WERI-Rb-1 (cell line): ENCODE measurements at regions not wholly inside any gene's neighbourhood (a gene's known extent, or its start where the extent isn't known, plus 50 kb on each side); places are given as distances from the start of the nearest gene placed in this dataset.

Experiments used
- DNase-seq: peaks from one replicate; pipeline ENCODE4 v3.0.0-alpha.2; 2020
- H3K27ac ChIP-seq: fragments of 250-450 bp; sonication (Bioruptor Pico); 2 replicates; pipeline ENCODE4 v1.5.1; 2020; ENCODE audit warnings: mild to moderate bottlenecking, moderate library complexity
- H3K27me3 ChIP-seq: fragments of 250-450 bp; sonication (Bioruptor Pico); 2 replicates; pipeline ENCODE4 v1.5.1; 2021; ENCODE audit warnings: mild to moderate bottlenecking, low read depth, moderate library complexity; ENCODE audit not compliant: insufficient read depth, severe bottlenecking
- H3K36me3 ChIP-seq: fragments of 250-450 bp; sonication (Bioruptor Pico); 2 replicates; pipeline ENCODE4 v1.5.1; 2020; ENCODE audit warnings: mild to moderate bottlenecking, moderate library complexity
- H3K4me3 ChIP-seq: 2 replicates; pipeline ENCODE4 v1.5.1; 2011; ENCODE audit warnings: low read depth, mild to moderate bottlenecking, control low read depth, low read length
- H3K9me3 ChIP-seq: fragments of 250-450 bp; sonication (Bioruptor Pico); 2 replicates; pipeline ENCODE4 v1.5.1; 2021; ENCODE audit warnings: mild to moderate bottlenecking, moderate library complexity; ENCODE audit not compliant: severe bottlenecking
- TF ChIP-seq, protein P1 (sequence below): IDR thresholded peaks from 2 replicates; pipeline ENCODE4 v1.5.1; 2011; ENCODE audit warnings: low read depth, mild to moderate bottlenecking, control low read depth, inconsistent platforms, low read length

DNA sequence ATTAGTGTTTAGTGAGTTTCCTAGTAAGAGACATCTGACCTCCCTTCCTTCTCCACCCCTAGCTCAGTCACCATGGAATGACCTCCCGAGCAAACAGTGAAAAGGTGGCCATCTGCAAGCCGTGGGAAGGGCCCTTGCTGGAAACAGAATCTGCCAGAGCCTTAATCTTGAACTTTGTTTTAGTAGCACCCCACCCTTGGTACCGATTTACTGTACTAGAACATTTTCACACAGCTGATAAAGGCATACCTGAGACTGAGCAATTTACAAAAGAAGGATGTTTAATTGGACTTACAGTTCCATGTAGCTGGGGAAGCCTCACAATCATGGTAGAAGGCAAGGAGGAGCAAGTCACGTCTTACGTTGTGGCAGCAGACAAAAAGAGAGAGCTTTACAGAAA lies 655.8 kb downstream of the TSN start:
- Histone ChIP-seq H3K27ac (no peak overlapping the region), H3K36me3 (no peaks in the 10 kb centered on the region), H3K4me3 (no peak overlapping the region), H3K9me3 (no peaks in the 10 kb centered on the region), H3K27me3 (no peaks in the 10 kb centered on the region)
- DNase-seq, result no peak
- TF ChIP-seq, protein P1, sequence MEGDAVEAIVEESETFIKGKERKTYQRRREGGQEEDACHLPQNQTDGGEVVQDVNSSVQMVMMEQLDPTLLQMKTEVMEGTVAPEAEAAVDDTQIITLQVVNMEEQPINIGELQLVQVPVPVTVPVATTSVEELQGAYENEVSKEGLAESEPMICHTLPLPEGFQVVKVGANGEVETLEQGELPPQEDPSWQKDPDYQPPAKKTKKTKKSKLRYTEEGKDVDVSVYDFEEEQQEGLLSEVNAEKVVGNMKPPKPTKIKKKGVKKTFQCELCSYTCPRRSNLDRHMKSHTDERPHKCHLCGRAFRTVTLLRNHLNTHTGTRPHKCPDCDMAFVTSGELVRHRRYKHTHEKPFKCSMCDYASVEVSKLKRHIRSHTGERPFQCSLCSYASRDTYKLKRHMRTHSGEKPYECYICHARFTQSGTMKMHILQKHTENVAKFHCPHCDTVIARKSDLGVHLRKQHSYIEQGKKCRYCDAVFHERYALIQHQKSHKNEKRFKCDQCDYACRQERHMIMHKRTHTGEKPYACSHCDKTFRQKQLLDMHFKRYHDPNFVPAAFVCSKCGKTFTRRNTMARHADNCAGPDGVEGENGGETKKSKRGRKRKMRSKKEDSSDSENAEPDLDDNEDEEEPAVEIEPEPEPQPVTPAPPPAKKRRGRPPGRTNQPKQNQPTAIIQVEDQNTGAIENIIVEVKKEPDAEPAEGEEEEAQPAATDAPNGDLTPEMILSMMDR, result no peak

GRCh38 chr2:122412360-122412759 lies 656.9 kb downstream of the TSN start:
- DNase-seq, result no peak
- H3K27ac ChIP-seq, result no peak overlapping the region
- H3K36me3 ChIP-seq, result no peaks in the 10 kb centered on the region
- H3K27me3 ChIP-seq, result no peaks in the 10 kb centered on the region
- TF ChIP-seq, protein P1, result no peak
- H3K9me3 ChIP-seq, result no peaks in the 10 kb centered on the region
- no peak overlapping the region for H3K4me3 ChIP-seq

DNA sequence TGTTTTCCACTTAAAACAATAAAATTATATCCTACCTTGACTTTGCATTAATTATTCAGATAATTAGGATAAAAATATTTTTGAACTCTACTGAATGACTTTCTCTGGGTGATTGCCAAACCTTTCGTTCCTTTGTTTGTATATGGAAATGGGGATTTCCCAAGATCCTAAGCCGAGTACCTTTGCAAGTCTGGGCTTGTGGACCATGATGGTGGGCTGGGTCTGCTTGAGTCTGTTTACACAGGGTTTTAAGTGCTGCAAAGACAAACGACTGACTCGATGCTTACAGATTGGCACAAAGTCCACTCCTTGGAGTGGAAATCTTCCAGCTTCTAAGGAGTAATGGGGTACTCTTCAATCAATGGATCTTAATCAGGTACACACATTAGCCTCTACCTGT lies 659.5 kb downstream of the TSN start:
- TF ChIP-seq, protein P1, result no peak
- no peak overlapping the region for H3K27ac ChIP-seq
- H3K9me3 ChIP-seq, result no peaks in the 10 kb centered on the region
- no peaks in the 10 kb centered on the region for H3K36me3 ChIP-seq
- no peaks in the 10 kb centered on the region for H3K27me3 ChIP-seq
- DNase-seq, result no peak
- H3K4me3 ChIP-seq, result no peak overlapping the region

DNA sequence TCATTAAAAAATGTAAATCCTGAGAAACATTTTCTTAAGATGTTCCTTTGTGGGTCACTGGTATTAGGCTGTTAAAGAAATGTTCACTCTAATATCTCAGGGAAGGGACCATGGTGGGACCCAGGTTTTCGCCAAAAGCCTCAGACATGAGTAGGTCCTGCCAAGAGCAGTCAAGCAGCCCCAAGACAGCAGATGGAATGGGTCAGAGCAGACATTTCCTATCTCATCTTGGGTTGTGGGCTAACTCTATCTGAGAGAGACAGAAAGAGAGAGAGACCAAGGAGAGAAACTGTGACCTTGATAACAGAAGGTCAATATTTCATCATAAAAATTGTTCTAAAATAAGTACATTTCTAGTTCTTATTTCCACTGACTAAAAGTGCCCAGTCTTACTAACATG lies 661.7 kb downstream of the TSN start:
- Histone ChIP-seq H3K27ac (no peak overlapping the region), H3K4me3 (no peak overlapping the region), H3K9me3 (no peaks in the 10 kb centered on the region), H3K36me3 (no peaks in the 10 kb centered on the region), H3K27me3 (no peaks in the 10 kb centered on the region)
- DNase-seq, result no peak
- TF ChIP-seq, protein P1, result no peak

GRCh38 chr2:122421775-122422174 lies 666.3 kb downstream of the TSN start:
- no peak for DNase-seq
- H3K36me3 ChIP-seq, result no peaks in the 10 kb centered on the region
- no peaks in the 10 kb centered on the region for H3K27me3 ChIP-seq
- TF ChIP-seq, protein P1, result no peak
- H3K4me3 ChIP-seq, result no peak overlapping the region
- H3K9me3 ChIP-seq, result no peaks in the 10 kb centered on the region
- no peak overlapping the region for H3K27ac ChIP-seq

DNA sequence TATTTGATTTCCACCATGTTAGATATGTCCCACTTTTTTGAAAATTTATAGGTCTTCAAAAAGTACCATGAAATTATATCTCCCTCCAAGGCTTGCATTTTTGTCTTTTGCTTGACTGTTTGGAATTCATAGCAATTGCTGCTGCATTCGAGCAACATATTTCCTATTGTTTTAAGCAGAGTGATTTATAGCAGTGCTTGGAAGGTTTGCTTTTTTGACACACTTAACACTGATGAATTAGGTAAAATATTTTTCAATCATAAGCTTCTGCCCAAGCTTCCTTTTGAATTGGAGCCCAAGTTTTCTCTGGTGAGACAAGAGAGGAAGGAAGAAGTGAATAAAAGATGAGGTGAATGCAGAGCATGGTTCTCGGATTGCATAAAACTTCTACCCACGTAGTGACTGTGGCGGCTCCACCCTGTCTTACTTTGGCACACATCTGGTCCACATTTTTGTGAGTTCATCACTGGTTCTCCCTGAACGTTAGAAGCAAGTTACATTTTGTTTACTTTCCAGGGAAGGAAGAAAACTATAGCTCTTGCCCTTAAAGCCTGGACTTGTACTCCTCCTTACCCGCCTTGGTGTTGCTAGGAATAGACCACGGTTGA lies 667.0 kb downstream of the TSN start:
- TF ChIP-seq, protein P1, result no peak
- H3K36me3 ChIP-seq, result no peaks in the 10 kb centered on the region
- no peak for DNase-seq
- H3K4me3 ChIP-seq, result no peak overlapping the region
- no peaks in the 10 kb centered on the region for H3K27me3 ChIP-seq
- H3K9me3 ChIP-seq, result no peaks in the 10 kb centered on the region
- H3K27ac ChIP-seq, result no peak overlapping the region
